AG09319 (cell line): ENCODE measurements at regions not wholly inside any gene's neighbourhood (a gene's known extent, or its start where the extent isn't known, plus 50 kb on each side); places are given as distances from the start of the nearest gene placed in this dataset.
A peak's percentile ranks its signal among the peaks of the same experiment; 100 is the strongest.
"Not testable (repeated sequence)": the region's sequence is repeated elsewhere in the genome, so short reads cannot be mapped to it uniquely, and the experiment has no call there.

ENCODE experiments used
- DNase-seq: peaks from one replicate; pipeline ENCODE4 v3.0.0-alpha.2; 2010; ENCODE audit warnings: low read depth; ENCODE audit errors: extremely low read depth
- CTCF ChIP-seq: IDR thresholded peaks from 2 replicates; pipeline ENCODE4 v1.5.1; 2011; ENCODE audit warnings: low read depth, mild to moderate bottlenecking, inconsistent platforms, low read length, moderate library complexity

GRCh38 chrX:465418-466215 lies 78.9 kb upstream of the PPP2R3B start:
- TF ChIP-seq CTCF = no peak
- DNase-seq = no peak

- DNase-seq = not testable (repeated sequence)
Observed at GRCh38 chrX:466836-467235, 80.1 kb upstream of the PPP2R3B start.

GRCh38 chrX:467686-468085 lies 81.0 kb upstream of the PPP2R3B start:
- DNase-seq = not testable (repeated sequence)

- no peak for DNase-seq
- no peak for TF ChIP-seq CTCF
Observed at GRCh38 chrX:468979-469378, 82.3 kb upstream of the PPP2R3B start.

- TF ChIP-seq CTCF = no peak
- DNase-seq = no peak
Observed at GRCh38 chrX:470686-471085, 84.0 kb upstream of the PPP2R3B start.

- DNase-seq = no peak
- TF ChIP-seq CTCF = no peak
Observed at GRCh38 chrX:471281-471680, 84.6 kb upstream of the PPP2R3B start.

GRCh38 chrX:472275-472674 lies 85.6 kb upstream of the PPP2R3B start:
- DNase-seq = not testable (repeated sequence)

GRCh38 chrX:475926-476723 lies 89.4 kb upstream of the PPP2R3B start:
- no peak for TF ChIP-seq CTCF
- peak; percentile 12 for DNase-seq

- TF ChIP-seq CTCF = no peak
Observed at GRCh38 chrX:476724-477075, 90.0 kb upstream of the PPP2R3B start.

More at GRCh38 chrX:476724-477075, 90.0 kb upstream of the PPP2R3B start:
- no peak for DNase-seq
